HCT116 (cell line): ENCODE measurements at regions not wholly inside any gene's neighbourhood (a gene's known extent, or its start where the extent isn't known, plus 50 kb on each side); places are given as distances from the start of the nearest gene placed in this dataset.

Experiments
- ATAC-seq: fragments of 200-7000 bp; cut with Tn5 transposase; 2 replicates; pipeline ENCODE4 v1.9.1; 2020; ENCODE audit warnings: mild to moderate bottlenecking, moderate library complexity
- BruUV-seq: library from RNA; stranded (reverse); fragments of 400-500 nt; replicated peaks from 2 replicates; lab custom pipeline; 2021; lab: Mats Ljungman, UMichigan
- CTCF ChIA-PET: fragments of 300-600 bp; sonication (Branson Sonifier 250); formaldehyde crosslinking; loops from one replicate; lab custom pipeline; 2021; ENCODE audit warnings: antibody characterized with exemption; lab: Charles Lee
- POLR2A ChIA-PET: fragments of 300-600, 350-600 bp; sonication (Branson Sonifier 250); formaldehyde crosslinking; loops from one replicate; lab custom pipeline; 2021; ENCODE audit warnings: antibody characterized with exemption; lab: Charles Lee
- RAD21 ChIA-PET, 2 experiments: fragments of 300-600 bp; sonication (Branson Sonifier 250); formaldehyde crosslinking; loops; one replicate each; lab custom pipeline; 2023; ENCODE audit warnings: low total read pairs in 2 of 2; ENCODE audit not compliant: uncharacterized antibody in 2 of 2, unreplicated experiment in 2 of 2, low non-redundant PET in 1 of 2; lab: Charles Lee
- DNase-seq: peaks from one replicate; pipeline ENCODE4 v3.0.0-alpha.2; 2010; ENCODE audit warnings: low read depth, low spot score
- H2AFZ ChIP-seq: fragments of 200-600 bp; shearing (Covaris generic), sonication (generic); 2 replicates; pipeline ENCODE4 v1.6.1; 2017; ENCODE audit warnings: low read depth, mixed run types, mixed read lengths, antibody characterized with exemption, low read length; ENCODE audit not compliant: poor library complexity, severe bottlenecking
- H3K27ac ChIP-seq: 2 replicates; pipeline ENCODE4 v1.5.1; 2012; ENCODE audit warnings: low read depth, low read length
- H3K27me3 ChIP-seq: fragments of 200-600 bp; sonication (generic); 2 replicates; pipeline ENCODE4 v1.6.1; 2016; ENCODE audit warnings: mixed run types, low read length, mixed read lengths; ENCODE audit not compliant: insufficient read depth
- H3K36me3 ChIP-seq, 2 experiments: fragments of 200-500 bp in 1 of 2; fragments of 200-600 bp in 1 of 2; sonication (Bioruptor generic) in 1 of 2; sonication (generic) in 1 of 2; 2 replicates each; pipeline versions ENCODE4 v1.5.1 to v1.6.1; 2014 to 2016; ENCODE audit warnings: low read length in 2 of 2, inconsistent platforms in 1 of 2, mixed read lengths in 1 of 2, mixed run types in 1 of 2; ENCODE audit not compliant: insufficient read depth in 2 of 2, control insufficient read depth in 1 of 2
- H3K4me1 ChIP-seq, 2 experiments: fragments of 200-600 bp in 1 of 2; sonication (generic) in 1 of 2; 2 replicates each; pipeline versions ENCODE4 v1.5.1 to v1.6.1; 2012 to 2017; ENCODE audit warnings: low read length in 2 of 2, inconsistent platforms in 1 of 2, mild to moderate bottlenecking in 1 of 2, mixed read lengths in 1 of 2, mixed run types in 1 of 2, moderate library complexity in 1 of 2; ENCODE audit not compliant: insufficient read depth in 2 of 2, control insufficient read depth in 1 of 2
- H3K4me2 ChIP-seq: fragments of 200-600 bp; sonication (generic); 2 replicates; pipeline ENCODE4 v1.6.1; 2017; ENCODE audit warnings: mixed run types, low read length, mixed read lengths
- H3K4me3 ChIP-seq, 2 experiments: fragments of 200-600 bp in 1 of 2; sonication (generic) in 1 of 2; replicated peaks in 1 of 2; 2 replicates each; pipeline ENCODE4 v1.5.1; 2011 to 2016; ENCODE audit warnings: low read length in 2 of 2, control low read depth in 1 of 2, low read depth in 1 of 2, mild to moderate bottlenecking in 1 of 2, mixed read lengths in 1 of 2, mixed run types in 1 of 2
- H3K79me2 ChIP-seq: fragments of 200-600 bp; sonication (generic); 2 replicates; pipeline ENCODE4 v1.6.1; 2017; ENCODE audit warnings: mild to moderate bottlenecking, mixed run types, low read length, moderate library complexity, mixed read lengths; ENCODE audit not compliant: insufficient read depth
- H3K9ac ChIP-seq: fragments of 200-600 bp; sonication (generic); 2 replicates; pipeline ENCODE4 v1.6.1; 2016; ENCODE audit warnings: low read length, mixed read lengths
- H3K9me2 ChIP-seq: fragments of 200-600 bp; sonication (generic), shearing (Covaris generic); 2 replicates; pipeline ENCODE4 v1.6.1; 2017; ENCODE audit warnings: mixed run types, mild to moderate bottlenecking, moderate library complexity; ENCODE audit not compliant: insufficient read depth
- H3K9me3 ChIP-seq, 2 experiments: fragments of 200-500 bp in 1 of 2; fragments of 200-600 bp in 1 of 2; sonication (Bioruptor generic) in 1 of 2; sonication (generic) in 1 of 2; 2 replicates each; pipeline ENCODE4 v1.6.1; 2014 to 2017; ENCODE audit warnings: low read length in 2 of 2, mixed read lengths in 2 of 2, inconsistent platforms in 1 of 2, low read depth in 1 of 2, mild to moderate bottlenecking in 1 of 2, mixed run types in 1 of 2, moderate library complexity in 1 of 2; ENCODE audit not compliant: control insufficient read depth in 1 of 2, insufficient read depth in 1 of 2
- H4K20me1 ChIP-seq: fragments of 200-600 bp; sonication (generic), shearing (Covaris generic); 2 replicates; pipeline ENCODE4 v1.6.1; 2017; ENCODE audit warnings: mixed run types, mild to moderate bottlenecking, moderate library complexity; ENCODE audit not compliant: insufficient read depth
- ATF3 ChIP-seq: IDR thresholded peaks from 2 replicates; pipeline ENCODE4 v1.6.1; 2012
- CBX3 ChIP-seq: IDR thresholded peaks from 2 replicates; pipeline ENCODE4 v1.6.1; 2012; ENCODE audit warnings: low read depth
- ELF1 ChIP-seq: IDR thresholded peaks from 2 replicates; pipeline ENCODE4 v1.6.1; 2012; ENCODE audit warnings: low read depth, borderline replicate concordance
- FOSL1 ChIP-seq: IDR thresholded peaks from 2 replicates; pipeline ENCODE4 v1.6.1; 2012; ENCODE audit warnings: low read depth
- JUND ChIP-seq: IDR thresholded peaks from 2 replicates; pipeline ENCODE4 v1.6.1; 2012
- POLR2A ChIP-seq: IDR thresholded peaks from 2 replicates; pipeline ENCODE4 v1.7.0; 2011; ENCODE audit warnings: borderline replicate concordance; ENCODE audit not compliant: insufficient read depth, insufficient read length; ENCODE audit errors: extremely low read depth
- RAD21 ChIP-seq: IDR thresholded peaks from 2 replicates; pipeline ENCODE4 v1.6.1; 2012; ENCODE audit warnings: low read depth, mild to moderate bottlenecking
- REST ChIP-seq: IDR thresholded peaks from 2 replicates; pipeline ENCODE4 v1.6.1; 2012; ENCODE audit warnings: low read depth
- SIN3A ChIP-seq: IDR thresholded peaks from 2 replicates; pipeline ENCODE4 v1.6.1; 2012; ENCODE audit warnings: low read depth
- SP1 ChIP-seq: IDR thresholded peaks from 2 replicates; pipeline ENCODE4 v1.6.1; 2012; ENCODE audit warnings: low read depth
- TCF7L2 ChIP-seq: IDR thresholded peaks from 2 replicates; pipeline ENCODE4 v1.7.0; 2011; ENCODE audit warnings: borderline replicate concordance, inconsistent platforms; ENCODE audit not compliant: insufficient read depth, insufficient read length; ENCODE audit errors: extremely low read depth
- ZFX ChIP-seq: fragments of 450-650 bp; IDR thresholded peaks from 2 replicates; pipeline ENCODE4 v1.6.1; 2017
- intact Hi-C: fragments of 100-400 bp; cut with micrococcal nuclease; formaldehyde crosslinking; loops from 2 replicates; pipeline ENCODE4 v1.10.0; 2022
- TF ChIP-seq, protein P1 (sequence below): IDR thresholded peaks from 2 replicates; pipeline ENCODE4 v1.6.1; 2012

DNA sequence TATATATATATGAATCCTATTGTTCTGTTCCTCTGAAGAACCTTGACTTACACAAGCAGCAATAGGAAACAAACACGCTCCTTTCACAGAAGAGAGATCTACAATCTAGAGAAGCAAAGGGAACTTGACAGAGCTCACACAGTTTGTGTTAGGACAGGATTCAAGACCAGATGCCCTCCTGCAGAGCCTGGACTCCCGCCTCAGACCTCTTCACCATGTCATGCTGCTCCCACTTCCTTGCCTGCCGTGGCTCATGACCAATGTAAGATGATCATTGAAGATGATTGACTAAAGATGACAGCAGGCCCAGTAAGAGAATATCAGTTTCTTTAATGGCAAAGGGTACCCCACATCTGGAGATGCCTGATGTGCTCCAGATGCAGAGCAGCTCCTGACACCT, 111.2 kb upstream of the AGAP1 start:
- no peak overlapping the region for H3K9ac ChIP-seq
- ChIA-PET POLR2A (no interaction called here), RAD21 (no interaction called here), CTCF (no interaction called here)
- H3K4me2 ChIP-seq: no peak overlapping the region
- ATAC-seq (no peak), DNase-seq (no peak)
- H3K27me3 ChIP-seq: no peaks in the 10 kb centered on the region
- H3K9me3 ChIP-seq: no peaks in the 10 kb centered on the region
- no peaks in the 10 kb centered on the region for H3K36me3 ChIP-seq
- intact Hi-C loops: no loop called here
- TF ChIP-seq REST (no peak), ZFX (no peak), ATF3 (no peak), SIN3A (no peak), FOSL1 (no peak), JUND (no peak), TCF7L2 (no peak), CBX3 (no peak), ELF1 (no peak), POLR2A (no peak), RAD21 (no peak), SP1 (no peak)
- TF ChIP-seq, protein P1, sequence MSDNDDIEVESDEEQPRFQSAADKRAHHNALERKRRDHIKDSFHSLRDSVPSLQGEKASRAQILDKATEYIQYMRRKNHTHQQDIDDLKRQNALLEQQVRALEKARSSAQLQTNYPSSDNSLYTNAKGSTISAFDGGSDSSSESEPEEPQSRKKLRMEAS: no peak
- peaks cover 0 to 13% of the 10 kb centered on the region in 2 experiments; a peak in 2 of 4 replicates for H3K4me1 ChIP-seq
- no TSS peak for BruUV-seq
- no peaks in the 10 kb centered on the region for H3K9me2 ChIP-seq
- no peak overlapping the region for H3K4me3 ChIP-seq
- no peaks in the 10 kb centered on the region for H3K79me2 ChIP-seq
- H3K27ac ChIP-seq: no peak overlapping the region
- no peaks in the 10 kb centered on the region for H4K20me1 ChIP-seq
- H2AFZ ChIP-seq: no peak overlapping the region
